ENCODE measurements at regions not wholly inside any gene's neighbourhood (a gene's known extent, or its start where the extent isn't known, plus 50 kb on each side); places are given as distances from the start of the nearest gene placed in this dataset.
"Not testable (repeated sequence)": the region's sequence is repeated elsewhere in the genome, so short reads cannot be mapped to it uniquely, and the experiment has no call there.

DNA sequence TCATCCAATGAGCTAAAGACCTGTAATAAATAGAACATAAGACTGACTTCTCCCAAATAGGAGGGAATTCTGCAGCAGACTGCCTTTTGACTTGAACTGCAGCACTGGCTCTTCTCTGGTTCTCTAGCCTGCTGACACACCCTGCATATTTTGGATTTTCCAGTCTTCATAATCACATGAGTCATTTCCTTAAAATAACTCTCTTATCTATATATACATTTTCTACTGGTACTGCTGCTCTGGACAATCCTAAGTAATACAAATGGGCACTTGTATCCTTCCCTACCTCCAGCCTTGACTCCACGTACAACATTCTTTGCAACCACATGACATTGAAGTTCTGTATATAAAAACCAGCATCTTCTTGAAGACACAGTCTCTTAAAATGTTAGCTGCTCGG lies 429.4 kb upstream of the TMPRSS15 start:
- no peak for DNase-seq

- not testable (repeated sequence) for DNase-seq
Measured at GRCh38 chr21:18834121-18834520, 430.5 kb upstream of the TMPRSS15 start.

GRCh38 chr21:18840239-18840638 lies 436.7 kb upstream of the TMPRSS15 start:
- no peak for DNase-seq

DNA sequence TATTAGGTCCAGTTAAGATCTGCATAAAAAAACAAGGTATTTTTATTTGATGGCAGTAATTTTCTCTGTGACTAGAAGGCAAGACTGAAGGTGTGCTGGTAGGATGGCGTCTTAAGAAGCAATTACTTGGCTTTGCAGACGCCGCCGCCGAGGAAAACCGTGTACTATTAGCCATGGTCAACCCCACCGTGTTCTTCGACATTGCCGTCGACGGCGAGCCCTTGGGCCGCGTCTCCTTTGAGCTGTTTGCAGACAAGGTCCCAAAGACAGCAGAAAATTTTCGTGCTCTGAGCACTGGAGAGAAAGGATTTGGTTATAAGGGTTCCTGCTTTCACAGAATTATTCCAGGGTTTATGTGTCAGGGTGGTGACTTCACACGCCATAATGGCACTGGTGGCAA lies 454.0 kb upstream of the TMPRSS15 start:
- DNase-seq, result not testable (repeated sequence)

DNA sequence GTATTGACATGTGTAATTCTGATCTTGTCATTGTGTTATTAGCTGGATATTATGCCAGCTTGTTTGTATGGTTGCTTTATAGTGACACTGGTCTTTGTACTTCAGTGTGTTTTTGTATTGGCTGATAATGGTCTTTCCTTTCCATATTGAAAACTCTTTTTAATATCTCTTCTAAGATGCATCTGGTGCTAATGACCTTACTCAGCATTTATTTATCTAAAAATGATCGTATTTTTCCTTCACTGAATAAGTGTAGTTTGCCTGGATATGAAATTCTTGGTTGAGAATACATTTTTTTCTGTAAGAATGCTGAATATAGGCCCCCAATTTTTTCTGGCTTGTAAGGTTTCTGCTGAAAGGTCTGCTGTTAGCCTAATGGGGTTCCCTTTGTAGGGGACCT lies 465.5 kb upstream of the TMPRSS15 start:
- no peak for DNase-seq

DNA sequence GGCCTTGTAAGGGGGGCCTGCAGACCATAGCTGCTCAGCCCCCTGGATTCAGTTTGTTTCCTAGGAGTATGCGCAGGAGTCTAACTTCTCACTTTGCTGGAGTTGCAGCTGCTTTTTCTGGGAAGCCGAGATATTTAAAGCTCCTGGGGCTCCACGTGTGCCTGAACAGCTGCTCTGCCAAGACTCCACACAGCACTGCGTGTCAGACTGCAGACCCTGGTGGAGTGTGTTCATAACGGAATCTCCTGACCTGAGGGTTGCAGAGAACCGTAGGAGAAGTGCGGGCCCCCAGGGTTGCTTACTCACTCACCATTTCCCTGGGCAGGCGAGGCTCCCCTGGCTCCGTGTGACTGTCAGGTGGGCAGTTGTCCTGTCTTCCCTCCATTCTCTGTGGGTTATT lies 474.3 kb upstream of the TMPRSS15 start:
- DNase-seq, result no peak

GRCh38 chr21:18887922-18888602 lies 484.5 kb upstream of the TMPRSS15 start:
- DNase-seq, result no peak

DNA sequence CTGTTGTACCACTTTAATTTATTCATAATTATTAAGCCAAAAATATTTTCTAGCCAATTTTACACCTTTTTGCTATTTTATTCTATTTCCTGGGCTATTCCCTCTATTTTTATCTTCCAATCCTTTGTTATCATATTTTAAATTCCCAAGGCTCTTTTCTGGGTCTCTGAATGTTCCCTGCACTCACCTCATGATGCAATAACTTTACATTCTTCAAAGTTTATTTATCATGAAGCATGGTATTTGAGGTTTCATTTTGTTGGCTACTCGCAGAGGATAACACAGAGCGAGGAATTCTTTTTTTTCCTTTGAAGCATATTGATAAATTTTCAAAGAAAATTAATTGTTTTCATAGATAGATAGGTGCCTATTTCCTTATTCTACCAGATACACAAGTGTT lies 489.8 kb upstream of the TMPRSS15 start:
- no peak for DNase-seq

DNA sequence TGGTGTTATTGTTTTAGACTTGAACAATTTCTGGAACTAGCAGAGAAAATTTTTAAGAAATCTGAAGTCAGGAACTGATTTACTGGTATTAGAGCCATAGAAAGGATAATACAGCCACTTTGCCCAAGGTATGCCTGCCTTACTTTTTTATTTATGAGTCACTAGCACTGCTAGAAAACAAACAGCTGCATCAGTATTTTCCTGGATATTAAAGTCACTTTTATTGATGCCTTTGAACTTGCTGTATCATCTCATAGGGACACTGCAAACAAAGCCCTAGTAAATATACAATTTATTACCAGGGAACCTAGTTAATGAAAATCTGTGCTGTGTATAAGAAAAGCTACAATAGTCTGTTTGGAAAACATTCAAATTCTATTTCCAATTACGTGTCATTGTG lies 490.8 kb upstream of the TMPRSS15 start:
- no peak for DNase-seq

- DNase-seq, result no peak
Measured at GRCh38 chr21:18899261-18899660, 495.7 kb upstream of the TMPRSS15 start.

GRCh38 chr21:18902660-18903059 lies 499.1 kb upstream of the TMPRSS15 start:
- DNase-seq, result no peak

- no peak for DNase-seq
Measured at GRCh38 chr21:18907076-18907475, 503.5 kb upstream of the TMPRSS15 start.

DNA sequence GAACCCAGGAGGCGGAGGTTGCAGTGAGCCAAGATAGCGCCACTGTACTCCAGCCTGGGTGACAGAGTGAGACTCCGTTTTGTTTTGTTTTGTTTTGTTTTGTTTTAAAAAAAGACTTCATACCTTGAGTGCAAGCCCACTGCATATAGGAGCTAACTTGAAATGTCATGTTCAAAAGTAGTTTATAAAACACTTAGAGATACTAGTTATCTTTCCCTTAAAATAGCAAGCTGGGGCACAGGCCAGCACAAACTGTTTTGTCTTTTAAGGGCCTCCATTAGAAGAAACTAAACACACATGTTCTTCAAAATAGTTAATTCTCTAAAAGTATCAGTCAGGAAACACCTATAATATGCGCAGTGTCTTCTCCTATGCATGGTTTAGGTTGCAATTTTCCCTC lies 505.1 kb upstream of the TMPRSS15 start:
- DNase-seq, result no peak

- DNase-seq, result no peak
Measured at GRCh38 chr21:18913914-18914313, 510.3 kb upstream of the TMPRSS15 start.

- DNase-seq, result no peak
Measured at GRCh38 chr21:18914570-18914969, 511.0 kb upstream of the TMPRSS15 start.

- DNase-seq, result no peak
Measured at GRCh38 chr21:18917622-18918021, 514.0 kb upstream of the TMPRSS15 start.

- DNase-seq, result no peak
Measured at GRCh38 chr21:18931237-18931636, 527.7 kb upstream of the TMPRSS15 start.

DNA sequence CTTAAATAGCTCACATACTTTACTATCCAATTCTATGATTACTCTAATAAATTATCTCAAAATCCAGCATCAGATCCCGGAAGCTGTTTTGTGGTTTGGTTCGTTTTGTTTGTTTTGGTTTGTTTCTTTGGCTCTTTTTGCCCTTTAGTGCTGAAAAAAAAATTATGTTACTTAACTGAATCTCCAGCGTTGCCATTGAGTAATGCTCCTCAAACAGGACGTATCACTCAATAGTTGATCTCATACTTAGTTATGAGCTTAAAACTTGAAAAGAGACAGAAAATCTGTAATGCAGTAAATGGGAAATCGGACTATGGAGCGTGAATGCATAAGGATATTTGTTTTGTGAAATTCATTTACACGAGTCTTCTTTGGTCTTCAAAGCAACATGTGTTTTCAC lies 533.8 kb upstream of the TMPRSS15 start:
- no peak for DNase-seq

DNA sequence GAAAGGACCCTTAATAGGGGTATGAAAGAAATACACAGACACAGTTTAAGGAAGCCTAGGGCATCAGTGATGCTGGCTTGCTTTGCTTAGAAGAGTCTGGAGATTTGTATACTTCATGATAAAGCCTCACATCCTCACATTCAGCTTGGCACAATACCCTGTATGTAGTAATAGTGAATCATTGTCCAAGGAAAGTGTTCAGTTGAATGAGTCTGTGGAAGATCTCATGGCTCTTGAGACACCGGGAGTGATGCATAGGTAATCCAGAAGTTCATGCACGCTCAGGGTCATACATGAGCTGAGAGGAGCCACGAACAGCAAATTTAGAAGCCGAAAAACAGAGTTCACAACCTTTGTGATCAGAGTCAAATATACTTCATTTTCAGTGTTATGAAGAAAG lies 537.2 kb upstream of the TMPRSS15 start:
- no peak for DNase-seq

GRCh38 chr21:18950045-18950740 lies 546.6 kb upstream of the TMPRSS15 start:
- no peak for DNase-seq

DNA sequence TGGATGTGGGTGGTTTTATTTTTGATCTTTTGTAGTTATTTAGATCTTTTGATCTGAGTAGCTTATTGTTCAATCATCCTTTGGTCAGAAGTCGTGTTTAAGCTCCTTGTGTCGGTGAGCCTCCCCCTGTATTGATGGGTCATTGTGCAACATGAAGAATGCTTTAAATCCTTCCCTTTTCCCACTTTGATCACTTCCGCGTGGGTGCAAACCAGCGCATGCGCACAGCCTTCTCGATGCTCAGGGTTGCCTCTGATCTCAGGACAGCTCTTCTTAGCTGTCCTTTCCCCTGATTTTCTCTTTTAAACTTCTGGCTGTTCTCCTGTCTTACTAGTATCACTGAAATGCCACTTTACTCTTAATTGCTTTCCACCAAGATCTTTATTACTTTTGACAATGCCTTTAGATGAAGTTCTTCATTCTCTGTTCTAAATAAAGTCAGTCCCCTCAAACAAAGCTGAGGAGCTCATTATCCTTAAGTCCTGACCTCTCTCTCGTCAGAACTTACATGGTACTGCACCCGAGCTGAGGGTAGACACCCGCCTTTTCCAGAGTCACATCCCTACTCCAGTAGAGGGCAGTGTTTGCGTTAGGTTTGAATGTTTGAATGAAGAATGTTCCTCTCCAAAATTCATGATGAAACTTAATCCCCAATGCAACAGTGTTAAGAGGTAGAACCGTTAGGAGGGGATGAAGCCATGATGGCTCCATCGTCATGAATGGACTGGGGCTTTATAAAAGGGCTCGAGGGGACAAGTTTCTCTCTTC lies 547.9 kb upstream of the TMPRSS15 start:
- no peak for DNase-seq

DNA sequence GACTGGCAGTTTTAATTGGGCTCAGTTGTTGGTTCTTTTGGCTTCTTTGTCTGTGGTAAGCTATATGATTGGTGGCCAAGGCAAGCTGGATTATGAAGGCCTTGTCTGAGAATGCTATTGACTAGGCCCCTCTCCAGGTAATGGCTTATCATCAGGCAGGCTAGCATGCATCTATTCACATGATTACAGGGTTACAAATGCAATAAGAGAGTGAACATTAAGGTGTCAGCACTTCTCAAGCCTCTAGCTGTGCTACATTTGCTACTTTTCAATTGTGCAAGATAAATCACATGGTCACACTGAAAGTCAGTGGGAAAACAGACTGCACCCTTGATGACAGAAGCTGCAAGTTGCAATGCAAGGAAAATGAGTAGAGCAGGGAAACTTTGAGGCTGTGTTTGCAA lies 550.9 kb upstream of the TMPRSS15 start:
- no peak for DNase-seq

DNA sequence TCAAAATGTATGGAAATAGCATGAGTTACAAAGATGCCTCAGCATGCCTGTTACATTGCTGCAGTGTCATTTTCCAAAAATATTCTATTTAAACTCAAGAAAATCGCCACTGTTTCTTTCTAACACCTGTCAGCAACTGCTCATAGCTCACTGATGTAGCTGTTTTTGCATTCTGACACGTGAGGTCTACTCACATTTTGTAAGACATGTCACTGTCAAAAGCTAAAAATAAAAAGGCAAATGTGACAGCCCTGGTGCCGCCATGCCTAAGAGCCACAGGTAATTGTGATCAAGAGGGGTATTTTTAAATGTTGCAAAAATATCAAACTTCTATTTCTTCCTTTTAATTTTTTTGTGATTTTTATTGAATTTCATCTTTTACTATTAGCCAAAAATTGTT lies 556.2 kb upstream of the TMPRSS15 start:
- no peak for DNase-seq

DNA sequence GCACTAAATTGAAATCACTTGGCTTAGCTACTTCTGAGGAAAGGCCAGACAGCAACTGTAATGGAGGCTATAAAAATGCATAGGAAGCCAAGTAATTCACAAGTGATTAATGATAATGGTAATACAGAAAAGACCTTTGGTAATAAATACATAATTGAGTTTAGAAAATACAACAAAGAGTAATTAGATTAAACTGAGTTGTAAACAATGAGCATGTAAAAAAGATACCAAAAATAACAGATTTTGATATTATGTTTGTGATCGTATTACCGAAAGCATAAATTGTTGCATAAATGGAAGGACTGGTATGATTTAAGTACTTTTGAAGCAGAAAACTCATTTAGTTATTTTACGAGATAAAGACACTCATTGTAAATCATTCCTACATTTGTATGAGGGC lies 556.7 kb upstream of the TMPRSS15 start:
- no peak for DNase-seq
